Hematopoietic multipotent progenitor cell treated with erythropoietin and hydrocortisone succinate and interleukin-3 and kit ligand, for 15 days (in vitro differentiated cells): ENCODE measurements at regions not wholly inside any gene's neighbourhood (a gene's known extent, or its start where the extent isn't known, plus 50 kb on each side); places are given as distances from the start of the nearest gene placed in this dataset.

Experiments
- DNase-seq: peaks from one replicate; pipeline ENCODE4 v3.0.0-alpha.2; 2015; ENCODE audit warnings: low spot score

DNA sequence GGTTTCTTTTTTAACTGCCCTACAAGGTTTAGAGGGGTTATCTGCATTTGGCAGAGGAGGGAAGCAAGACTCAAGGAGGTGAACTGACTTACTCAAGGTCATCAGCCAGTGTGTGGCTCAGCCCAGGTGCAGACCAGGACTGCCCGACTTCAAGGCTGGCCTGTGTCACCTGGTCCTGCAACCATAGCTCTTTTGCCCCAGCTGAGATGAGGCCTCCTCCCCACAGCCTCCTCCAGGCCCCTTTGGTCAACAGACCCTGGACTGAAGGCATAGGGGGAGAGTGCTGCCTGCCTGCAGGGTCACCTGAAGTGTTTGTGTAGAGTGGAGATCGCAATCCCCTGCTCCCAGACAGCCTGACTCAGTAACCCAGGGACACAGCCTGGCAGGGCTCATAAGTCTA lies 168.5 kb upstream of the GLI2 start:
- no peak for DNase-seq

DNA sequence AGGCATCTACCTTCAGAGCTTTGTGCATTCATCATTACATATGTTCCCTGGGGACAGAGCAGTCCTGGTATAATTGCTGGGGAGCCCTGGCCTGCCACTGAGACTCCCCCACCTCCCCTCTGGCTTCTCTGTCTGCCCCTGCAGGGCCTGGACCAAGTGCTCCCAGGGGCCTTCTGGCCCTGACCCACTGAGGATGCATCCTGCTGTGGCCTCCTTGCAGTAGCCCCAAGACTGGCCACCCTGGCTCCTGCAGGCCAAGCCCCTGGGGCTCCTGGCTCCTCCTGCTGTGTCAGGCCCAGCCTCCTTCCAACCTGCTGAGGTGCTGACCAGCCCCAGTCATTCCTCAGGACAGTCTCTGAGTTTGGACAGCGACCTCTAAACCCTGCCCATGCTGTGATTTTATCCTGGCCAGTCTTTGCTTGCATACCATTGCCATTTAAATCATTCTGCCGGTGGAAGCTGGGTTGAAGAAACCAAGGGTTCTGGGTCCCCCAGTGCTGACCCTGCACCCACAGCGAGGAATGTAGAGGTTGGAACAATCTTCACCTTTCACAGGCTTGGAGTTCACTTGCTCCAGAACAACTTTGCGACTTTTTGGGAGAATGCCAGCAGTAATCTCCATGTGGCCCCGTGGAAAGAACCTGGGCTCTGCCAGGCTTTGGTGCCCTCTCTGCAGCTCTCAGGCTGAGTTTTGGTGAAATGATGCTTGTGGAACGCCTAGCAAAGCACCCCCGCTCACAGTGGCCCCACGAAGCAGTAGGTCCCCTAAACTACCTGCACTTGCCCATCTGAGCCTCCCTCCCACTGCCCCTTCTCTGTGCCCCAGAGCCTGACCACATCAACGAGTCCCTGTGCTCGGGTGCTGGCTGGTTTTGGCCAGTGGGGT lies 167.3 kb upstream of the GLI2 start:
- no peak for DNase-seq

GRCh38 chr2:120568975-120569268 lies 166.7 kb upstream of the GLI2 start:
- no peak for DNase-seq

DNA sequence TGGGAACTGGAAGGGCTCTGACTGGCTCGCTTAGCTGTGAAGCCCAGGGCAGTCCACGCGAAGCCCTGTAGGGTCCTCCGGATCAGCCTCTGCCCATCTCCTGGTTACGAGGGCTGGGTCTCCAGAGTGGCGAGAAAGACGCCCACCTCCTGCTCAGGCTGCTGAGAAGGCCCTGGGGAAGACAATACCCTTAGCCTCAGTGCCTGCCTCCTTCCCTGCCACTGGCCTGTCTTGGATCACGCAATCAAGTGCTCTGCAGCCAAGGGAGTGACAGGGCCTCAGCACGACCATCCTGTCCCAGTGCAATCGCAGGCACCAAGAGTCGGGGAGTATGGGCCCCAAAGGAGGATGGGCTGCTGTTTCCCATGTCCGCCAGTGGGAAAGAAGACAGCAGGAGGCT lies 165.7 kb upstream of the GLI2 start:
- no peak for DNase-seq

DNA sequence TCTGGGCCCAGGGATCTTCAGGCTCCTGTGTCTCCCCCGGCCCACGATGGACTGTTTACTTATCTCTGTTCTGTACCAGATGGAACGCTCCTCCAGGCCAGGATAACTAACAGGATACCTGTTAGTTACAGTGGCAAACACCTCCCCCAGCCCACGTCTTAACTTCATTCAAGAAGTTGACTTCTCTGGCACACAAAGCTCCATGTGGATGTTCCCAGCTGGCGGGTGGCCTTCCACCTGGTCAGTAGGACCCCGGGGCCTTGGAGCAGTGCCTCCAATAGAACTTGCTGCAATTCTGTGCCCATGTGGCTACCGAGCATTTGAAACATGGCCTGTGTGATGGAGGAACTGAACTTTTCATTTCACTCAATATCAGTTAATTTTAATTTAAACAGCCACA lies 165.1 kb upstream of the GLI2 start:
- DNase-seq, result no peak

DNA sequence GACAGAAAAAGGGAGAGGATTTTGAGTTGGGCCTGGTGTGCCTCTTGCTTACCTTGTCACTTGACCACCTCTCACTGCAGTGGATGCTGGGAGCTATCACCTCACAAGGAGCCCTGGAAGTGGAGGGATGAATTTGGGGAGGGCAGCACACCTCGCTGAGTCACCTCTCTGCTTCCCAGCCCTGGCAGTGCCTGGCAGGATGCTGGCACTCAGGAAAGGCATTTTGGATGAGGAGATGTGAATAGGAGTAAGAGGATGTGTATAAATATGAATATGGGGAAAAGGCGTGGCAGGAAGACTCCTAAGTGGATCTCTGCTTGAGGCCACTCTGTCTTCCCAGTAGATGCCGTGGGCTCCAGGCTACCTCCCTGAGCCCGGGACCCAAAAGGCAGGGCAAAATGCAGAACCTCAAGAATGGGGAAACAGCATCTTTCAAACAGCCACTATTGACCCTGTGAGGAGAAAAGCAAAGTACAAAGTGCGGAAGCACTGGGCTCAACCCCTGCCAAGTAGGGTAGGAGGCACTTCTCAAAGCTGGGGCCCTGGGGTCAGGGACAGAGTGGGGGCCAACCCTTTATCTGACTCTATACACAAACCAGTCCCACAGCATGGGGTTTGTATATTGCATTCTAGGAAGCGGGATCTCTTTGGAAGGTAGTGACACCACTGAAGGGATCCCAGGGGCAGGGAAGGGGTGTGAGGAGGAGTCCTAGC lies 164.5 kb upstream of the GLI2 start:
- DNase-seq, result no peak

DNA sequence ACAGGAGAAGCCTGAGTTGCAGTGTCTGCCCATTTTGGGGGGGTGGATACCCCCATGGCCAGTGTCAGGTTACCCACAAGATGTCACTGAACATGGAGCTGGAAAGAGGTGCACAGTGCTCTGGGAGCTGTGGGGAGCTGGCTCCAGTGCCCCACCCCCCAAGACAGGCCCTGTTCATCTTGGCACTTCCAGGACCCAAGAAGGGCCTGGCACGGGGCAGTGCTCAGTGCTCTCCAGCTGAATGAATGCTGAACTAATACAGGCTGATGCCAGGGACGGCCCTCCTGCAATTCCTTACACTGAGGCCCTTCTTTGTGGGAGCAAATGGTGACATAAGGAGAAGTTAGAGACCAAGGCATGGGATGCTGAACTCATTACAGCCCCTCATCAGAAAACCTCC lies 163.4 kb upstream of the GLI2 start:
- DNase-seq, result no peak

DNA sequence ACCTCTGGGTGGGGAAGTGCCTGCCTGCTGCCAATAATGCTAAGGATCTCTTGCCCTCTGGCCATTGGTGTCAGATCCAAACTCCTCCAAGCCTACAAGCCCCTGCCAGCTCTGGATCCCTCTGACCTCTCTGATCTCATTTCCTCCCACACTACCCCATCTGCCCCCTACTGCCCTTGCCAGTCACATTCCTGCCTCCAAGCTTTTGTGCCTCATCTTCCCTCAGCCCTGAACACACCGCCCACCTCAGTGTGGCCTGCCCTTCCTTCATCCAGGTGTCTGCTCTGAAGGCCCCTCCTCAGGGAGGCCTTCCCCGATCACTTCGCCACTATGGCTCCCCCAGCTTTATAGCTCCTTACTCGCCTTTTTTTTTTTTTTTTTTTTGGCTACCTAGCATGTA lies 161.0 kb upstream of the GLI2 start:
- DNase-seq, result no peak

- DNase-seq, result no peak
Observed at GRCh38 chr2:120575966-120576365, 159.7 kb upstream of the GLI2 start.

- DNase-seq, result no peak
Observed at GRCh38 chr2:120576509-120577474, 158.9 kb upstream of the GLI2 start.

DNA sequence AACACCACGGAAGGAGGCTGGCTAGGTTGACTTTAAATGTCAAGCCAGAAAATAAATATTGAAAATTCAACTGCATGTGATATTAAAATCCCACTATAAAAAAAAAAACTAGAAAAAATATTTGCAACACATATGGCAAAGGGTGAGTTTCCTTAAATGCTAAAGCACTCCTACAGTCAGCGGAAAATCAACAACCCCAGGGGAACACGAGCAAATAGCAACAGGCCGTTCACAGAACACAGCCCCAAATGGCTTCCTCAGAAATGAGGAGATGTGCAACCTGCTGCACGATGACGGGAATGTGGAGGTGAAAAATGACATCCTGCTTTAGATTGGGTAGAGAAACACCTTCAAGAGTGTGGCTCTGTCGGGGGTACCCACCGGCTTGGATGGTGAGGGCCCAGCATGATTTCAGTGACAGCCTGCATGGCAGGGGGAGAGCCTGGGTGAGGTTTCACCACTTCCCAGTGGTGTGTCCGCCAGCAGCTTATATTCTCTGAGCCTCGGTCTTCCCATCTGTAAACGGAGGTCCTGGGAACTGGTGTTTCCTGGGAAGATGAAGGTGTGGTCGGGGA lies 157.9 kb upstream of the GLI2 start:
- DNase-seq, result no peak

DNA sequence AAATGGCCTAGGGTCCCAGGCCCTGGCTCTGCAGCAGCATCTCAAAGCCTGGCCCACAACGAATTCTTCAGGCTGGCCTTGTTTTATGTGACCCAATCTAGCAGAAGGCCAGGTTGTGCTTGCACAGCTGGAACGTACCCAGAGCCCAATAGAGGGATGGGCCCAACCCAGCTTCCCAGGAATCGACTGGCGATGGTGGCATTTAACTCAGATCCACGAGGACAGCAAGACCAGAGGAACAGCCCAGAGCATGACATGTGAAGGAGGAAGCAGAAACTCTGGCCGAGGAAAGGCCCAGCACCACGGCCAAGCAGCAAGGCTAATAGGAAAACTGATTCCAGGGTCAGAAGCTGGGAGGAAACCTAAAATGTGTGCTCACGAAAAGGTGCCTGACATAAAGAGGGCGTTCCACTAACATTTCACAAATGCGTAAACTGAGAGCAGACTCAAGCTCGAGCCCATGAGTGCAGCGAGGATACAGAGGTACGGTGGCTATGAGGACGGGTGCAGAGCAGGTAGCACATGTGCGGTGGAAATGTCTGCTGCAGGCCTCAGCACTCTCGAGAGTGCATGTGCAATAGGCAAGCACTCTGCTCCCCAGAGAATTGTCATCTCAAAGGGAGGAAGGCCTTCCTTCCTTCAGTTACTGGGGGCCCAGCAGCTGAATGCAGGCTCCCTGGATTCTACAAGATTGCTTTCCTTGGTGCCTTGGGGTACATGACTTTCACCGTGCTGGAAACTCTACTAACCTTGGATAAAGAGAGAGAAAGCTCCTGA lies 156.9 kb upstream of the GLI2 start:
- no peak for DNase-seq

- DNase-seq, result no peak
Observed at GRCh38 chr2:120579916-120580685, 155.6 kb upstream of the GLI2 start.

- DNase-seq, result no peak
Observed at GRCh38 chr2:120580709-120581108, 155.0 kb upstream of the GLI2 start.

- DNase-seq, result no peak
Observed at GRCh38 chr2:120583121-120583520, 152.5 kb upstream of the GLI2 start.

DNA sequence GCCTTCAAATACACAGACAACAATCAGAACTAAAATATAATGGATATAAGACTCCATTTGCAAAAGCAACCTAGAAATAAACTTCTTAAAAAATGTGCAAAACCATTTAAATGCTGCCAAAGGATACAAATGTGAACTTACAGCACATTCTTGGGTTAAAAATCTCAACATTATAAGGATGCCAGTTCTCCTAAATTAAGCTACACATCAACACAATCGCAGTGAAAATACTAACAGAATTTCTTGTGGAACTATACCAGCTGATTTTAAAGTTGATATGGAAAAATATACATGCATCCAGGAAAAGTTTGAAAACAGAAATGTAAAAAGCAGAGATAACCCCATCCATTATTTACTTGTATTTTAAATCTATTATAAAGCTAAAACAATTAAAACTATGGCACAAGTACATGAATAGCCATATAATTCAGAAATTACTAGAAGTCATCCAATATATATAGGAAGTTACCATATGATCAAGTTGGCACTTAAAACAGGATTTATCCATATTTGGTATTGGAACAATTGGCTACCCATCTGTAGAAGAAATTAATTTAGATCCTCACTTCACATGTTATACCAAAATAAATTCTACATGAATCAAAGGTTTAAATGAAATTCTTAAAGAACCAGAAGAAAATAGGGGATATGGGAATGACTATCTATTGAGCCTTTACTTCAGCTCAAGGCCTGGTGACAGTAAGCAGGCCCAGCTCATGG lies 151.7 kb upstream of the GLI2 start:
- no peak for DNase-seq

- no peak for DNase-seq
Observed at GRCh38 chr2:120586507-120587278, 149.0 kb upstream of the GLI2 start.

DNA sequence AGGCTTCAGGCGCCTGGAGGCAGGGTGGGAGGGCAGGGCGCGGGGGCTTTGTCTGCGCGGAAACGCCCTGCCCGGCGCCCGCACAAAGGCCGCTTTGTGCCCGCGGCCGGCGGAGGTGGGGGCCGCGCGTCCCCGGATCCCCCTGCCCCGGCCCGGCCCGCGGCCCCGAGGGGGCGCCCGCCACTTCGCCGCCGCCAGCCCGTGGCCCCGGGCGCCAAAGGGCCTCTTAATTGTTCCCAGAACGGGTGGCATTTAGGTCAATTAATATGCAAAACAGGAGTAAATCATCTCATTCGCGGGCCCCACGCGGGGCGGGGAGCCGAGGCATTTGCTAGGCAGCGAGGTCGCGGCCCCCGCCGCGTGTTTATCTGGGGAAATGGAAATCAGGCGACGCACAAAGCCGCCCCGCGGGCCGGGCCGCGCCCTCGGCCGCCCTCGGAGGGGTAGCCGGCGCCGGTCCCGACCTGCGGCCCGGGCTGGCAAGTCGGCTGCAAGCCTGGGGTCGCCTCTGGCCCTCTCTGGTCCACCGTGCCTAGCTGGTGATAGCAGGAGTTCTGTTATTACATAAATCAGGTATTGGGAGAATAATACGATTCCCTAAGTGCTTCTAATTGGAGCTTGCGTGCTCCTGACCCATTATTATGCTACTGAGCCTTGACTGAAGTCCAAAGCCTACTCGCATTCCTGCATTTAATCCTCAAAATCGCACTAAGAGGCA lies 148.2 kb upstream of the GLI2 start:
- no peak for DNase-seq

- no peak for DNase-seq
Observed at GRCh38 chr2:120587997-120588336, 147.7 kb upstream of the GLI2 start.
